B cell (primary cell): ENCODE measurements at regions not wholly inside any gene's neighbourhood (a gene's known extent, or its start where the extent isn't known, plus 50 kb on each side); places are given as distances from the start of the nearest gene placed in this dataset.

ENCODE experiments used
- ATAC-seq: fragments of 200-7000 bp; cut with Tn5 transposase; one replicate; pipeline ENCODE4 v1.10.0; 2021; ENCODE audit warnings: low read depth, mild to moderate bottlenecking, moderate number of reproducible peaks, moderate library complexity
- CTCF ChIA-PET: fragments of 350-600 bp; sonication (Branson Sonifier 250); formaldehyde crosslinking; loops from one replicate; lab custom pipeline; 2021; ENCODE audit warnings: antibody characterized with exemption, inconsistent platforms; lab: Charles Lee
- POLR2A ChIA-PET: fragments of 350-600 bp; sonication (Branson Sonifier 250); formaldehyde crosslinking; loops from one replicate; lab custom pipeline; 2021; ENCODE audit warnings: antibody characterized with exemption; lab: Charles Lee
- DNase-seq: peaks from one replicate; pipeline ENCODE4 v3.0.0; 2013
- H2AFZ ChIP-seq: 2 replicates; pipeline ENCODE4 v1.6.1; 2012; ENCODE audit warnings: mild to moderate bottlenecking, low read depth, low read length; ENCODE audit not compliant: insufficient read depth, poor library complexity, severe bottlenecking
- H3K27ac ChIP-seq, 2 donors: 1 replicate in 1 of 2; 2 replicates in 1 of 2; pipeline ENCODE4 v1.5.1; 2012 to 2013; ENCODE audit warnings: low read length in 2 of 2, mild to moderate bottlenecking in 2 of 2, moderate library complexity in 1 of 2
- H3K27me3 ChIP-seq, 4 experiments: fragments of 200-600 bp in 1 of 4; sonication (generic) in 1 of 4; replicated peaks in 1 of 4; 1 replicate in 2 of 4; 2 replicates in 2 of 4; pipeline versions ENCODE4 v1.6.1 to v1.7.0; 2013 to 2016; ENCODE audit warnings: low read length in 3 of 4, mild to moderate bottlenecking in 2 of 4, mixed read lengths in 1 of 4, moderate library complexity in 1 of 4; ENCODE audit not compliant: insufficient read depth in 4 of 4, control insufficient read depth in 3 of 4; ENCODE audit errors: control extremely low read depth in 1 of 4
- H3K36me3 ChIP-seq, 2 experiments: replicated peaks in 1 of 2; 1 replicate in 1 of 2; 2 replicates in 1 of 2; pipeline versions ENCODE4 v1.6.1 to v1.7.1; 2013; ENCODE audit warnings: low read length in 1 of 2; ENCODE audit not compliant: insufficient read depth in 2 of 2, control insufficient read depth in 1 of 2; ENCODE audit errors: control extremely low read depth in 1 of 2, extremely low read depth in 1 of 2
- H3K4me1 ChIP-seq, 2 donors: fragments of 200-600 bp in 1 of 2; sonication (generic) in 1 of 2; 1 replicate in 1 of 2; 2 replicates in 1 of 2; pipeline versions ENCODE4 v1.5.1 to v1.6.1; 2013 to 2017; ENCODE audit warnings: low read length in 2 of 2; ENCODE audit not compliant: control insufficient read depth in 2 of 2, insufficient read depth in 2 of 2
- H3K4me2 ChIP-seq: replicated peaks from 2 replicates; pipeline ENCODE3; 2012; ENCODE audit warnings: mild to moderate bottlenecking, low read depth, low read length; ENCODE audit not compliant: poor library complexity, severe bottlenecking
- H3K4me3 ChIP-seq, 5 experiments: fragments of 200-600 bp in 1 of 5; sonication (generic) in 1 of 5; 1 replicate in 3 of 5; 2 replicates in 2 of 5; pipeline versions ENCODE4 v1.5.1 to v1.7.0; 2011 to 2016; ENCODE audit warnings: low read length in 4 of 5, mild to moderate bottlenecking in 4 of 5, low read depth in 2 of 5, control low read depth in 1 of 5, moderate library complexity in 1 of 5; ENCODE audit not compliant: insufficient read depth in 1 of 5; ENCODE audit errors: control extremely low read depth in 1 of 5, extremely low read depth in 1 of 5
- H3K79me2 ChIP-seq: fragments of 200-600 bp; sonication (generic); one replicate; pipeline ENCODE4 v1.6.0; 2016; ENCODE audit warnings: low read length; ENCODE audit not compliant: control insufficient read depth, insufficient read depth
- H3K9ac ChIP-seq: fragments of 200-600 bp; sonication (generic); 2 replicates; pipeline ENCODE4 v1.6.1; 2017; ENCODE audit warnings: mild to moderate bottlenecking, low read length, moderate library complexity
- H3K9me3 ChIP-seq, 3 donors: one replicate each; pipeline versions ENCODE4 v1.6.1 to v1.7.1; 2013; ENCODE audit warnings: low read length in 2 of 3; ENCODE audit not compliant: control insufficient read depth in 2 of 3, insufficient read depth in 1 of 3; ENCODE audit errors: control extremely low read depth in 1 of 3
- H4K20me1 ChIP-seq: 2 replicates; pipeline ENCODE4 v1.6.0; 2012; ENCODE audit warnings: mild to moderate bottlenecking, low read length; ENCODE audit not compliant: insufficient read depth, control insufficient read depth, poor library complexity, severe bottlenecking
- H3K27ac Mint-ChIP-seq: one replicate; pipeline ENCODE4 v1.8.0; 2021; ENCODE audit warnings: mixed read lengths
- H3K27me3 Mint-ChIP-seq: one replicate; pipeline ENCODE4 v1.8.0; 2021; ENCODE audit warnings: mixed read lengths
- H3K4me1 Mint-ChIP-seq: one replicate; pipeline ENCODE4 v1.8.0; 2021; ENCODE audit warnings: mixed read lengths
- H3K4me3 Mint-ChIP-seq: one replicate; pipeline ENCODE4 v1.8.0; 2021; ENCODE audit warnings: mixed read lengths
- H3K9me3 Mint-ChIP-seq: one replicate; pipeline ENCODE4 v1.8.0; 2022; ENCODE audit warnings: mixed read lengths; ENCODE audit not compliant: insufficient read depth
- EZH2 ChIP-seq: IDR thresholded peaks from 2 replicates; pipeline ENCODE4 v1.6.1; 2012; ENCODE audit warnings: borderline replicate concordance, low read depth, mild to moderate bottlenecking, moderate library complexity, low read length; ENCODE audit not compliant: insufficient read depth, poor library complexity, severe bottlenecking
- WGBS: methylation state at CpG from one replicate; pipeline ENCODE4 v1.1.5; 2013; ENCODE audit warnings: missing lambda C conversion rate; ENCODE audit not compliant: insufficient coverage; 5-methylcytosine and 5-hydroxymethylcytosine counted together
- intact Hi-C: fragments of 100-400 bp; cut with micrococcal nuclease; formaldehyde crosslinking; loops from one replicate; pipeline ENCODE4 v1.10.0; 2022
- TF ChIP-seq, protein P1 (sequence below): fragments of 200-600 bp; IDR thresholded peaks from one replicate; pipeline ENCODE4 v1.8.0; 2022; ENCODE audit warnings: antibody characterized with exemption, mild to moderate bottlenecking

DNA sequence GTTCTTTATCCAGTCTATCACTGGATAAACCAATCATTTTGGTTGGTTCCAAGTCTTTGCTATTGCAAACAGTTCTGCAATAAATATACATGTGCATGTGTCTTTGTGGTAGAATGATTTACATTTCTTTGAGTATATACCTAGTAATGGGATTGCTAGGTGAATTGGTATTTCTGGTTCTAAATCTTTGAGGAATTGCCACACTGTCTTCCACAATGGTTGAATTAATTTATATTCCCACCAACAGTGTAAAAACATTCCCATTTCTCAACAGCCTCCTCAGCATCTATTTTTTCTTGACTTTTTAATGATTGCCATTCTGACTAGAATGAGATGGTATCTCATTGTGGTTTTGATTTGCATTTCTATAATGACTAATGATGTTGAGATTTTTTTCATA lies 791.7 kb upstream of the AGA start:
- no peaks in the 10 kb centered on the region for H3K27me3 ChIP-seq
- no peak for DNase-seq
- Mint-ChIP-seq H3K27ac (no peak overlapping the region), H3K4me1 (no peaks in the 10 kb centered on the region), H3K4me3 (no peak overlapping the region), H3K9me3 (peaks cover 13% of the 10 kb centered on the region), H3K27me3 (no peaks in the 10 kb centered on the region)
- ATAC-seq = no peak
- ChIA-PET CTCF (no interaction called here), POLR2A (no interaction called here)
- H3K36me3 ChIP-seq = no peaks in the 10 kb centered on the region
- H3K4me3 ChIP-seq = no peak overlapping the region
- no peak overlapping the region for H3K4me2 ChIP-seq
- H4K20me1 ChIP-seq = no peaks in the 10 kb centered on the region
- H3K79me2 ChIP-seq = no peaks in the 10 kb centered on the region
- no peak overlapping the region for H3K27ac ChIP-seq
- H2AFZ ChIP-seq = no peak overlapping the region
- no peak for TF ChIP-seq EZH2
- TF ChIP-seq, protein P1, sequence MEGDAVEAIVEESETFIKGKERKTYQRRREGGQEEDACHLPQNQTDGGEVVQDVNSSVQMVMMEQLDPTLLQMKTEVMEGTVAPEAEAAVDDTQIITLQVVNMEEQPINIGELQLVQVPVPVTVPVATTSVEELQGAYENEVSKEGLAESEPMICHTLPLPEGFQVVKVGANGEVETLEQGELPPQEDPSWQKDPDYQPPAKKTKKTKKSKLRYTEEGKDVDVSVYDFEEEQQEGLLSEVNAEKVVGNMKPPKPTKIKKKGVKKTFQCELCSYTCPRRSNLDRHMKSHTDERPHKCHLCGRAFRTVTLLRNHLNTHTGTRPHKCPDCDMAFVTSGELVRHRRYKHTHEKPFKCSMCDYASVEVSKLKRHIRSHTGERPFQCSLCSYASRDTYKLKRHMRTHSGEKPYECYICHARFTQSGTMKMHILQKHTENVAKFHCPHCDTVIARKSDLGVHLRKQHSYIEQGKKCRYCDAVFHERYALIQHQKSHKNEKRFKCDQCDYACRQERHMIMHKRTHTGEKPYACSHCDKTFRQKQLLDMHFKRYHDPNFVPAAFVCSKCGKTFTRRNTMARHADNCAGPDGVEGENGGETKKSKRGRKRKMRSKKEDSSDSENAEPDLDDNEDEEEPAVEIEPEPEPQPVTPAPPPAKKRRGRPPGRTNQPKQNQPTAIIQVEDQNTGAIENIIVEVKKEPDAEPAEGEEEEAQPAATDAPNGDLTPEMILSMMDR = no peak
- no peak overlapping the region for H3K9ac ChIP-seq
- intact Hi-C loops = no loop called here
- peaks cover 0 to 1% (median 0%) of the 10 kb centered on the region in 3 donors for H3K9me3 ChIP-seq
- H3K4me1 ChIP-seq = no peaks in the 10 kb centered on the region

DNA sequence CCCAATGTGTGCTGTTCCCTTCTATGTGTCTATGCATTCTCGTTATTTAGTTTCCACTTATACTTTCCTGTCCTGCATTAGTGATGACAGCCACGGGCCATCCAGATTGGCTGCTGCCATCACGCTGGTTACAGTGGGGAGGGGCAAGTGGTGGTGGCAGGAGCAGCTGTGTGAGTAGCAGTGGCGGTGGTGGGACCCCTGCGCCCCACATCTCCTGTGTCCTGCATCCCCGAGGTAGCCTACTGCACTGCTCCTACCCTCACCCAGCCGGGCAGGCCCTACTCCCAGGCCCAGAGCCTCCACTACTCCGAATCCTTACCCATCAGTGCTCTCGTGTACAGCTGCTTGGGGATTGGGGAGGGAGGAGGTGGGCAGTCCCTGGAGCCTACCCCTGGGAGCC lies 798.7 kb upstream of the AGA start:
- CTCF ChIA-PET = no interaction called here
- H3K4me3 ChIP-seq = no peak overlapping the region
- WGBS = no CpG with 5 or more reads among the region's 9 CpGs

More for the DNA sequence above, 798.7 kb upstream of the AGA start:
- Histone ChIP-seq H2AFZ (no peak overlapping the region), H3K4me1 (no peaks in the 10 kb centered on the region), H3K36me3 (no peaks in the 10 kb centered on the region), H4K20me1 (no peaks in the 10 kb centered on the region), H3K79me2 (no peaks in the 10 kb centered on the region), H3K9me3 (peaks cover 0 to 22% (median 2%) of the 10 kb centered on the region in 3 donors), H3K27me3 (no peaks in the 10 kb centered on the region), H3K27ac (no peak overlapping the region), H3K9ac (no peak overlapping the region), H3K4me2 (no peak overlapping the region)
- no peak overlapping the region for H3K4me3 Mint-ChIP-seq
- intact Hi-C loops = no loop called here
- no peaks in the 10 kb centered on the region for H3K27me3 Mint-ChIP-seq
- POLR2A ChIA-PET = no interaction called here
- TF ChIP-seq EZH2 = no peak
- TF ChIP-seq, protein P1 = no peak
- no peaks in the 10 kb centered on the region for H3K4me1 Mint-ChIP-seq
- H3K9me3 Mint-ChIP-seq = peaks cover 4% of the 10 kb centered on the region
- ATAC-seq (no peak), DNase-seq (no peak)
- no peak overlapping the region for H3K27ac Mint-ChIP-seq
